ENCODE measurements at regions not wholly inside any gene's neighbourhood (a gene's known extent, or its start where the extent isn't known, plus 50 kb on each side); places are given as distances from the start of the nearest gene placed in this dataset.

DNA sequence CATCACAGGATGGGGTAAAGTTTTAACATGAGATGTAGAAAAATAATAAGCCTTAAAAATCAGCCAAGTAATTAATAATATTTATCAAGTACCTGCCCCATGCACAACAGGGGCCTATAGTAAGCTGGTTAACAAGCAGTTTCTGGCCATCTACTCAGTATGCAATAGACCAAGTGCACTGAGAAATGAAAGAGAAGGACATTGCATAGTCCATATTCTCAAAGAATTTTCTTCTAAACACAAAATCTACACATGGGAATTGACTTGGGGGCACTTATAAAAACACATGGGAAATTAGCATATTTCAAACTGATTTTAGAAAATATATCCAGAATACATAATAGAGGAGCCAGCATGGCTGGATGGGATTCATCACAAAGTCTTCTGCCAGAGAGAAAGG is 109.5 kb downstream of the DIO2 start:
- no peak for TF ChIP-seq EZH2 (IDR thresholded peaks at IDR 0.05; ENCODE audit: borderline replicate concordance, low read length)
- TF ChIP-seq, protein P1, sequence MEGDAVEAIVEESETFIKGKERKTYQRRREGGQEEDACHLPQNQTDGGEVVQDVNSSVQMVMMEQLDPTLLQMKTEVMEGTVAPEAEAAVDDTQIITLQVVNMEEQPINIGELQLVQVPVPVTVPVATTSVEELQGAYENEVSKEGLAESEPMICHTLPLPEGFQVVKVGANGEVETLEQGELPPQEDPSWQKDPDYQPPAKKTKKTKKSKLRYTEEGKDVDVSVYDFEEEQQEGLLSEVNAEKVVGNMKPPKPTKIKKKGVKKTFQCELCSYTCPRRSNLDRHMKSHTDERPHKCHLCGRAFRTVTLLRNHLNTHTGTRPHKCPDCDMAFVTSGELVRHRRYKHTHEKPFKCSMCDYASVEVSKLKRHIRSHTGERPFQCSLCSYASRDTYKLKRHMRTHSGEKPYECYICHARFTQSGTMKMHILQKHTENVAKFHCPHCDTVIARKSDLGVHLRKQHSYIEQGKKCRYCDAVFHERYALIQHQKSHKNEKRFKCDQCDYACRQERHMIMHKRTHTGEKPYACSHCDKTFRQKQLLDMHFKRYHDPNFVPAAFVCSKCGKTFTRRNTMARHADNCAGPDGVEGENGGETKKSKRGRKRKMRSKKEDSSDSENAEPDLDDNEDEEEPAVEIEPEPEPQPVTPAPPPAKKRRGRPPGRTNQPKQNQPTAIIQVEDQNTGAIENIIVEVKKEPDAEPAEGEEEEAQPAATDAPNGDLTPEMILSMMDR (IDR thresholded peaks at IDR 0.05; ENCODE audit: low read length): no peak
